Inferior parietal cortex (tissue), 1 donor: ENCODE measurements at regions not wholly inside any gene's neighbourhood (a gene's known extent, or its start where the extent isn't known, plus 50 kb on each side); places are given as distances from the start of the nearest gene placed in this dataset.

Source experiments
- DNase-seq: peaks from one replicate; pipeline ENCODE4 v3.0.0-alpha.2; 2016; ENCODE audit errors: extremely low spot score

- DNase-seq: no peak
Observed at GRCh38 chr4:125948021-125948420, 633.3 kb downstream of the FAT4 start.

GRCh38 chr4:125951261-125951887 is 636.6 kb downstream of the FAT4 start:
- peak; percentile 28 for DNase-seq

DNA sequence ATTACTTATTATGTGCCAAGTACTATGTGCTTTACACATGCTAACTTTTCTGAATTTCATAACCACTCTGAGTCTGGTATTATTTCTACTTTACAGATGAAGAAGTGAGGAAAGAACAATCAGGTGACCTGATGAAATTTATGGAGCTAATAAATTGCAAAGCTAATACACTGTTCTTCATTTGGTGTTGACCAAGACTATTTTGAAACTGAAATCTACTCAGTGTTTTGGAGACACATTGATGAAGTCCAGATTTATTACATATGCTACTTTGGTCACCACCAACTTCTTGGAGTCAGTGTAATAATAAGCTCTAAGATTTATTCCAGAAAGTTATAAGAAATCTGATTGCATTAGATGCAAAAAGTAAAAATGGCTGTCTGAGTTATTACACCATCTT is 637.9 kb downstream of the FAT4 start:
- DNase-seq: no peak

DNA sequence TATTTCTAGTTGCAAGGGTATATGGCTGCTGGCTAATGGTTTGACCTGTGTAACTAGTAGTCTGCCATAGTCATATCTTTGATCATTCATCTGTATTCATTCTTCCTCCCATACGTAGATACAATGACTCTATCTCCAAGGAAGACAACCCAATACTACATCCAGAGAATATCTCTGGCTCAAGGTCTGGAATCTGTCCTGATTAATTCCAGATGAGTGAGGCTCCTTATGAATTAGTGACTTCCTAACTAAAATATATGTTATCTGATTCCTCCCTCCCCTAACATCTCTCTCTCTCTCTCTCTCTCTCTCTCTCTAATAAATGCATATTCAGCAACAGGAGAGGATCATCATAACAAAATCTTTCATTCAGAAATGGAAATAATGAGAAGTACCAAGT is 641.5 kb downstream of the FAT4 start:
- DNase-seq: no peak

DNA sequence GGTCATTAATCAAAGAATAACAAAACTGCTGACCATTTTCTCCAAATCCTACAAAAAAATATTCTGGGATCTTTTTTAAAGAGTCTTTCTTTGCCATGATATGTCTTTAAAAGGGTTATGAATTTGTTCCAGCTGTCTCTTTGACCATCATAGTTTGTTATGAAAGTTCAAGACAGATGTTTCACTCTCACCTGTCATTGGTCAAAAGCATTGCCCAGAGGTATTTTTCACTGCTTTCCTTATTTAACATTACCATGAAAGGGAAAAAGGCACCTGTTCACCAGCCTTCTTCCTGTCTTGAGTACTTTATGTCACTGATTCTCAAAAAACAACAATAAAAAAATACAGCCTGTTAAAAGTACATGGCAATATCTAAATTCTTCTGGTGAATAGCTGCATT is 643.8 kb downstream of the FAT4 start:
- no peak for DNase-seq

- no peak for DNase-seq
Observed at GRCh38 chr4:125961626-125962025, 646.9 kb downstream of the FAT4 start.

- DNase-seq: no peak
Observed at GRCh38 chr4:125975861-125976397, 661.2 kb downstream of the FAT4 start.

GRCh38 chr4:125979950-125980349 is 665.2 kb downstream of the FAT4 start:
- no peak for DNase-seq

GRCh38 chr4:125983168-125983567 is 668.4 kb downstream of the FAT4 start:
- DNase-seq: no peak

DNA sequence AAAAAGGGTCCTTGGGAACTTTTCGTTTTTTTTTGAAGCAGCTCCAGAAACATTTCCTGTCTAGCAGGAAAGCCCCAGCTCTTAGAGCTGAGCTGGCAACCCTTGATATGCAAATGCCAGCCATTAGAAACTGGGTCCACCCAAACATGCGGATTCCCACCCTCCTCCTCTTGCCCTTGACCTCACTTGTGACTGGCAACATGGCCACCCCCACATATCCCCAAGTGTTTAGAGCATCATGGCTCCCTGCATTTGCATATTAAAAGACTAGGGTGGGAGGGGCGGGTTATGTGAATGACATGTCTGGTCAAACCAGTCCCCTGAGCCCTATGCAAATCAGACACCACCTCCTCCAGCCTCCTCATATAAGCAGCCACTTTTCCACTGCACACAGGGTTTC is 671.1 kb downstream of the FAT4 start:
- DNase-seq: no peak

- no peak for DNase-seq
Observed at GRCh38 chr4:125986307-125986706, 671.6 kb downstream of the FAT4 start.

GRCh38 chr4:125988464-125988863 is 673.7 kb downstream of the FAT4 start:
- DNase-seq: no peak

DNA sequence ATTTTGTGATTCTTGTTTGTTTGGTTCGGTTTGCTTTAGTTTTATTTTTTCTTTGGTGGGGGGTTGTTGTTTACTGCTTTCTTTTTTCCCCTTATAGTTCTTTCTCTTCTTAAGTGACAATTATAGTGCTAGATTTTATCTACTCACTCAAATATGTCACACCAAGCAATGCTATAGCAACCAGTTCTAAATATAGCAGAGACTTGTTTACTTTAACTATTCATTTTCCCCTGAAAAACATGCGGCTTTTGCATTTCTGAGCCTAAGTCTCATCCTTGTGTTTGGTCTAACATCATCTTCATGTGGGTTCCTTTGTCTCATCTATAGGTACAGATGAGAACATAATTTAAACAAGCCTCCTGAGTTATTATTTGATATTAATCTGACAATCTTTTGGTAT is 676.6 kb downstream of the FAT4 start:
- no peak for DNase-seq

- no peak for DNase-seq
Observed at GRCh38 chr4:125992891-125993290, 678.1 kb downstream of the FAT4 start.

DNA sequence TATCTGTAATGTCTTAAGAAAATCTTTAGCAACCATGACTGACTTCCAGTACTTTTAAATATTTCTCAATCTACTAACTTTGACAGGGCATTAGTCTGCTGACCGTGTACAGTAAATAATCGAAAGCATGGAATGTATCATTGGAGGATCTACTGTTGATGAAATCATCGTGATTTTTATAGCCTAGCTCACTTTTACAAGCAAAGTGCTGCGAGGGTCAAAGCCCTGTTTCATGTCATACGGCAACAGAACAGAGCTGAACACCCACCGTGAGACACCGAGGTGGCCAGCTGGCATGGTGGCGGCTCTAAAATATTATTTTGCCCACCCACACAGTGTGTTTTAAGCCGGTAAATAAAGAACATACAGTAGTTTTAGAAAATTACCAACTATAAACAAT is 679.3 kb downstream of the FAT4 start:
- no peak for DNase-seq

GRCh38 chr4:125994430-125994829 is 679.7 kb downstream of the FAT4 start:
- no peak for DNase-seq

DNA sequence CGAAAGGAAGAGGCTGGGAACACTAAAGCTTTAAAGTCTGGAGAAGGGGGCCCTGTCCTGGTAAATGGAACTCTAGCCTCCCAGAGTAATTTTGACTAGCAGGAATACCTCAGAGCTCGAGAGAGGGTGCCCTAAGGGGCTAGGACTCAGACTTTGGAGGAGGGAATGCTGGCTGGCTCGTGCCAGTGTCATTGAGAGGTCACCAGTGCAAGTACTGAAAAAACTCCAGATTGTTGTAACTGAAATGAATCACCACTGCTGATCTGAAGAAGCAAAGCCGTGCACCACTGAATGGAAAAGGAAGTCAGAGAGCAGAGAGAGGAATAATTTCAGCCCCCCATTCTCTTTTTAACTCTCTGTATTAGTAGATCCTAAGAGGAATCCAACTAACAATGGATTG is 690.2 kb downstream of the FAT4 start:
- DNase-seq: no peak

- DNase-seq: no peak
Observed at GRCh38 chr4:126007142-126007541, 692.4 kb downstream of the FAT4 start.

DNA sequence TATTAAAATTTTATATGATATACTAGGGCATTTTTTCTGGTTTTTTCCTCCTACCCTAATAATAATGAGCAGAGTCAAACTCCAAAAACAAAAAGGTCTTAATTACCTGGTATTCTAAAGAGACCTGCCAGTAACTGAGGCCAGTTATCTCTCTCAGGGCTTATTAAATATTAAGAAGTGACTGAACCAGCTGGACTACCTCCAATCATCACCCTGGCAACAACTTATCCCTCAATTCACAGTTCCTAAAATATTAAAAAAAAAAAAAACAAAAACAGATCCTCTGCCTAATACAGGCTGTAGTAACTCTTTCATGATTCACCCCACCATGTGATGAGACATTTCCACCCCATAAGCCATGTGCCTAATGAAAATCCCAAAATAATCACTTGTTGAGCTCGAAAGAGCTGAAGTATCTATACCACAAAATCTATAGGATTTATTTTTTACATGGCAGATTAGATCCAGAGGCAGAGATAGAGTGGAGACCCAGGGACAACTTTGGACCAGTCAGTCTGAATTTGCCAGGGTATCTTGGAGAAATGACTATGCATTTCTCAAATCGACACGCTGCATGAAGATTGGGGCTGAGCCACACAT is 698.0 kb downstream of the FAT4 start:
- DNase-seq: no peak

GRCh38 chr4:126018274-126018673 is 703.5 kb downstream of the FAT4 start:
- no peak for DNase-seq

DNA sequence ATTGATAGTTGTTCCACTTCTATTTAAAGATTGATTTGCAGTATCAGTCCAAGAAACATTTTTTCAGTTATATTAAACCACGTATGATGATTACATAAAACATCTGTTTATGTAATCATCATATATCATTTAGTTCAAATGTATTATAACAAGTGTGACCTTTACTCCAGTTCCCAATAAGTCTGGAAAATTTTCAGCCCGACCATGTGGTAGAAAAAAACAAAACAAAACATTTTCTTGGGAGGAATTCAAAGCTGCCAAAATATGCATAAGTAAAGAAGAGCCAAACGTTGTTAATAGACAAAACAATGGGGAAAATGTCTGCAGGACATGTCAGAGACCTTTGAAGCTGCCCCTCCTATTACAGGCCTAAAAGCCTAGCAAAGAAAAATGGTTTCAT is 709.1 kb downstream of the FAT4 start:
- DNase-seq: no peak

DNA sequence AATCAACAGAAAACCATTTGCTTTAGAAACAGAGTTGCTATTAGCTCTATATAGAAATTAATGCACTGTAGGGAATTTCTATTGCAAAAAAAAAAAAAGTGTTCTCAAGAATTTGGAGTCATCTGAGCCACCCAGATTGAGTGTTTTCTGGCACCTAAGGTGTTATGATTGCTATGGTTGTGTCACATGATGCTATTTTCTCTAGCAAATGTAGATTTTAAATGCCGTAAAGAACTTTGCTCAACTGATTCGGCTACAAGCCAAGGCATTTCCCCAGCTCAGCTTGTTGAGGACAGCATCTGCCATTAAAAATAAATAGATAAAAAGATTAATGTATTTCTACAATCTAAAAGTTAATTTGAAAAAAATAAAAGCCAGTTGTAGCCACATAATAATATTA is 712.8 kb downstream of the FAT4 start:
- DNase-seq: no peak

GRCh38 chr4:126028876-126029275 is 714.1 kb downstream of the FAT4 start:
- DNase-seq: no peak

DNA sequence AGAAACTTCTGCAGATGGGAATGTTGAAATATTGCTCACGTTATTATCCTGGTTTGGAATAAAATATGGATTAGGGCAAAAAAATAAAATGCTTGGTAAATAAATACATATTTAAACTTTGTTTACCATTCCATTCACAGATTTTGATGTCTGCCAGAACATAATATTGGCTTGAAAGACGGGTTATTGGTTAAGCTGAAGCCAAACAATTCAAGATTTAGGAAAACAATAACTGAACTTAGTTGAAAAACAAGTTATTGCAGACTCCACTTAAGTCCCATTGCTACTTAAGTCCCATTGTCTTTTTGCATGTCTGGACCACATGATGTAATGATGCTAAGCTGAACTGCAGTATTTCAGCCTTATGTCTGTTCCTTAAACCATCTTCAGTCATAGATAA is 722.5 kb downstream of the FAT4 start:
- no peak for DNase-seq
